Ishikawa (cell line): ENCODE measurements at regions not wholly inside any gene's neighbourhood (a gene's known extent, or its start where the extent isn't known, plus 50 kb on each side); places are given as distances from the start of the nearest gene placed in this dataset.

Experiments
- CEBPB ChIP-seq: IDR thresholded peaks from 2 replicates; pipeline ENCODE4 v1.6.1; 2012
- CREB1 ChIP-seq: IDR thresholded peaks from 2 replicates; pipeline ENCODE4 v1.6.1; 2012; ENCODE audit warnings: low read depth
- EGR1 ChIP-seq: IDR thresholded peaks from 2 replicates; pipeline ENCODE4 v1.6.1; 2012
- EP300 ChIP-seq: IDR thresholded peaks from 2 replicates; pipeline ENCODE4 v1.6.1; 2012; ENCODE audit warnings: borderline replicate concordance
- FOXM1 ChIP-seq: IDR thresholded peaks from 2 replicates; pipeline ENCODE4 v1.6.1; 2012; ENCODE audit warnings: low read depth, borderline replicate concordance
- NFIC ChIP-seq: IDR thresholded peaks from 2 replicates; pipeline ENCODE4 v1.6.1; 2012
- RAD21 ChIP-seq: IDR thresholded peaks from 2 replicates; pipeline ENCODE4 v1.6.1; 2012; ENCODE audit warnings: low read depth
- TAF1 ChIP-seq: IDR thresholded peaks from 2 replicates; pipeline ENCODE4 v1.6.1; 2012; ENCODE audit warnings: low read depth, mild to moderate bottlenecking
- TCF12 ChIP-seq: IDR thresholded peaks from 2 replicates; pipeline ENCODE4 v1.6.1; 2012; ENCODE audit warnings: low read depth
- TEAD4 ChIP-seq: IDR thresholded peaks from 2 replicates; pipeline ENCODE4 v1.6.1; 2012
- YY1 ChIP-seq: IDR thresholded peaks from 2 replicates; pipeline ENCODE4 v1.6.1; 2012; ENCODE audit warnings: low read depth
- ZBTB7A ChIP-seq: IDR thresholded peaks from 2 replicates; pipeline ENCODE4 v1.6.1; 2012; ENCODE audit warnings: low read depth
- TF ChIP-seq, protein P1 (sequence below): IDR thresholded peaks from 2 replicates; pipeline ENCODE4 v1.6.1; 2012
- TF ChIP-seq, protein P2 (sequence below): IDR thresholded peaks from 2 replicates; pipeline ENCODE4 v1.6.1; 2012
- TF ChIP-seq, protein P3 (sequence below): IDR thresholded peaks from 2 replicates; pipeline ENCODE4 v1.6.1; 2012; ENCODE audit warnings: low read depth, mild to moderate bottlenecking

DNA sequence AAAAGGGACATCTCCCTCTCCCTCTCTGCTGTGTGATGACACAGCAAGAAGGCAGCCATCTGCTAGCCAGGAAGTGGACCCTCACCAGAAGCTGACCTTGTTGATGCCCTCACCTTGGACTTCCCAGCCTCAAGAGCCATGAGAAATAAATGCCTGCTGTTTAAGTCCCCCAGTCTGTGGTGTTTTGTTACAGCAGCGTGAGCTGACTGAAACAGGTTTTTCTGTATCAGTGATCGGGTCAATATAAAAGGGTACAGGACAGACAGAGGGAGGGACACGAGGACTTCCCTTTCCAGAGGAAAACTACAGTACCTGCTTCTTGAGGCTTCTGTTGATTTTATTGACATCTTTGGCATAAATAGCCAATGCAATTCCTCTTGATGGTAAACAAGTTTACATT, 510.3 kb upstream of the CHAC2 start:
- TF ChIP-seq CREB1 (no peak), CEBPB (no peak), EP300 (no peak), NFIC (no peak), RAD21 (no peak), TCF12 (no peak), EGR1 (no peak), FOXM1 (no peak), TAF1 (no peak), ZBTB7A (no peak), TEAD4 (no peak), YY1 (no peak)
- TF ChIP-seq, protein P1, sequence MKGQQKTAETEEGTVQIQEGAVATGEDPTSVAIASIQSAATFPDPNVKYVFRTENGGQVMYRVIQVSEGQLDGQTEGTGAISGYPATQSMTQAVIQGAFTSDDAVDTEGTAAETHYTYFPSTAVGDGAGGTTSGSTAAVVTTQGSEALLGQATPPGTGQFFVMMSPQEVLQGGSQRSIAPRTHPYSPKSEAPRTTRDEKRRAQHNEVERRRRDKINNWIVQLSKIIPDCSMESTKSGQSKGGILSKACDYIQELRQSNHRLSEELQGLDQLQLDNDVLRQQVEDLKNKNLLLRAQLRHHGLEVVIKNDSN = no peak
- TF ChIP-seq, protein P2, sequence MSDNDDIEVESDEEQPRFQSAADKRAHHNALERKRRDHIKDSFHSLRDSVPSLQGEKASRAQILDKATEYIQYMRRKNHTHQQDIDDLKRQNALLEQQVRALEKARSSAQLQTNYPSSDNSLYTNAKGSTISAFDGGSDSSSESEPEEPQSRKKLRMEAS = no peak
- TF ChIP-seq, protein P3, sequence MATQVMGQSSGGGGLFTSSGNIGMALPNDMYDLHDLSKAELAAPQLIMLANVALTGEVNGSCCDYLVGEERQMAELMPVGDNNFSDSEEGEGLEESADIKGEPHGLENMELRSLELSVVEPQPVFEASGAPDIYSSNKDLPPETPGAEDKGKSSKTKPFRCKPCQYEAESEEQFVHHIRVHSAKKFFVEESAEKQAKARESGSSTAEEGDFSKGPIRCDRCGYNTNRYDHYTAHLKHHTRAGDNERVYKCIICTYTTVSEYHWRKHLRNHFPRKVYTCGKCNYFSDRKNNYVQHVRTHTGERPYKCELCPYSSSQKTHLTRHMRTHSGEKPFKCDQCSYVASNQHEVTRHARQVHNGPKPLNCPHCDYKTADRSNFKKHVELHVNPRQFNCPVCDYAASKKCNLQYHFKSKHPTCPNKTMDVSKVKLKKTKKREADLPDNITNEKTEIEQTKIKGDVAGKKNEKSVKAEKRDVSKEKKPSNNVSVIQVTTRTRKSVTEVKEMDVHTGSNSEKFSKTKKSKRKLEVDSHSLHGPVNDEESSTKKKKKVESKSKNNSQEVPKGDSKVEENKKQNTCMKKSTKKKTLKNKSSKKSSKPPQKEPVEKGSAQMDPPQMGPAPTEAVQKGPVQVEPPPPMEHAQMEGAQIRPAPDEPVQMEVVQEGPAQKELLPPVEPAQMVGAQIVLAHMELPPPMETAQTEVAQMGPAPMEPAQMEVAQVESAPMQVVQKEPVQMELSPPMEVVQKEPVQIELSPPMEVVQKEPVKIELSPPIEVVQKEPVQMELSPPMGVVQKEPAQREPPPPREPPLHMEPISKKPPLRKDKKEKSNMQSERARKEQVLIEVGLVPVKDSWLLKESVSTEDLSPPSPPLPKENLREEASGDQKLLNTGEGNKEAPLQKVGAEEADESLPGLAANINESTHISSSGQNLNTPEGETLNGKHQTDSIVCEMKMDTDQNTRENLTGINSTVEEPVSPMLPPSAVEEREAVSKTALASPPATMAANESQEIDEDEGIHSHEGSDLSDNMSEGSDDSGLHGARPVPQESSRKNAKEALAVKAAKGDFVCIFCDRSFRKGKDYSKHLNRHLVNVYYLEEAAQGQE = no peak

DNA sequence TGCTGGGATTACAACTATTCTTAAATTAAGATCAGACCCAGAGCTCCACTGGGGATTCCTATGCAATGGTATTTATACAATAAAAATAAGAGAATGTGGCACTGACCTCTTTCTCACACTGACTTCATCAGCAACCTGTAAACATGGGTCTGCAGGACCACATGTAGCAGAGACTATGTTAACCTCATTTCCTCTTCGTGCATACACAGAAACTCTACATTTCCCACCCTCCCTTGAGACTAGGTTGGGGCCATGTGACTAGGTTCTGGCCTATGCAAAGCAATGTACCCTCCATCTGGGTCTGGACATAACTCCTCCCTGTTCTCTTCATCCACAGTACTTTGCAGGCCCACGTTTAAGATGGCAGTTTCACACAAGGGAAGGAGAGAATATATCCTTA, 514.4 kb upstream of the CHAC2 start:
- TF ChIP-seq, protein P3 = no peak
- TF ChIP-seq CREB1 = no peak
- no peak for TF ChIP-seq RAD21
- no peak for TF ChIP-seq NFIC
- no peak for TF ChIP-seq YY1
- no peak for TF ChIP-seq TEAD4
- TF ChIP-seq, protein P2 = no peak
- TF ChIP-seq, protein P1 = no peak
- no peak for TF ChIP-seq TAF1
- no peak for TF ChIP-seq EP300
- no peak for TF ChIP-seq CEBPB
- TF ChIP-seq TCF12 = no peak
- no peak for TF ChIP-seq ZBTB7A
- no peak for TF ChIP-seq FOXM1
- TF ChIP-seq EGR1 = no peak

DNA sequence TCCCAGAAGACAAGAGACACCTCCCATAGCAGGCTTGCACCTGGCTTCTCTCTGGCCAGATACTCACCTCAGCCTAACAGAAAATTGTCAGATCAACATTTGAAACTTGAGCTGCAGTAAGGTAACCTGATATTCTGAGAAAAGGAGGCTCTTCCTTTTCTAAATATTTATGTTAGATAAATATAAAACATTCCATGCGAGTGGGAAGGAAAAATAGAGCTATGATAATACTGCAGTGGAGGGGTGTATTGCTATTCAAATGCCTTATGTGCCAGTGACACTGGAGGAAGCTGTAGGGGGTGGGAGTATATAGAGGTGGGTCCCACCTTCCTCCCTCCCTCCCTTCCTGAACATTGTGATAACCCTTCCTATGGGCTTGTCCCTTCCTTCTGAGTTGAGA, 515.5 kb upstream of the CHAC2 start:
- TF ChIP-seq, protein P3 = no peak

- TF ChIP-seq CREB1 (no peak), CEBPB (no peak), FOXM1 (no peak), YY1 (no peak), TAF1 (no peak), EP300 (no peak), RAD21 (no peak), EGR1 (no peak), TEAD4 (no peak), TCF12 (no peak), ZBTB7A (no peak), NFIC (no peak)
- TF ChIP-seq, protein P3 = no peak
- TF ChIP-seq, protein P2 = no peak
- TF ChIP-seq, protein P1 = no peak
Measured at GRCh38 chr2:53247956-53248735, 519.5 kb upstream of the CHAC2 start.
